GM19397 (cell line): ENCODE measurements at regions not wholly inside any gene's neighbourhood (a gene's known extent, or its start where the extent isn't known, plus 50 kb on each side); places are given as distances from the start of the nearest gene placed in this dataset.
A peak's percentile ranks its signal among the peaks of the same experiment; 100 is the strongest.
"Not testable (repeated sequence)": the region's sequence is repeated elsewhere in the genome, so short reads cannot be mapped to it uniquely, and the experiment has no call there.

Experiments
- ATAC-seq: cut with Tn5 transposase; IDR thresholded peaks from one replicate; pipeline ENCODE4 v1.9.1; 2021; ENCODE audit warnings: mild to moderate bottlenecking, moderate library complexity; ENCODE audit not compliant: unreplicated experiment

- no peak for ATAC-seq
These were observed 184.4 kb downstream of the SHOX2 start for GRCh38 chr3:157921811-157922210.

GRCh38 chr3:157920822-157921700 is 185.2 kb downstream of the SHOX2 start:
- no peak for ATAC-seq

- ATAC-seq: no peak
These were observed 186.8 kb downstream of the SHOX2 start for GRCh38 chr3:157919319-157919887.

GRCh38 chr3:157918402-157918801 is 187.8 kb downstream of the SHOX2 start:
- no peak for ATAC-seq

GRCh38 chr3:157916672-157917071 is 189.5 kb downstream of the SHOX2 start:
- no peak for ATAC-seq

- ATAC-seq: no peak
These were observed 191.3 kb downstream of the SHOX2 start for GRCh38 chr3:157914882-157915281.

- no peak for ATAC-seq
These were observed 192.5 kb downstream of the SHOX2 start for GRCh38 chr3:157913741-157914150.

GRCh38 chr3:157912514-157913451 is 193.4 kb downstream of the SHOX2 start:
- ATAC-seq: no peak

GRCh38 chr3:157906627-157907026 is 199.6 kb downstream of the SHOX2 start:
- ATAC-seq: no peak

- ATAC-seq: no peak
These were observed 200.3 kb downstream of the SHOX2 start for GRCh38 chr3:157905885-157906284.

GRCh38 chr3:157902680-157903079 is 203.5 kb downstream of the SHOX2 start:
- ATAC-seq: not testable (repeated sequence)

- ATAC-seq: no peak
These were observed 218.2 kb downstream of the SHOX2 start for GRCh38 chr3:157888040-157888439.

- ATAC-seq: no peak
These were observed 229.7 kb downstream of the SHOX2 start for GRCh38 chr3:157876556-157876955.

- ATAC-seq: no peak
These were observed 233.3 kb downstream of the SHOX2 start for GRCh38 chr3:157872902-157873301.

GRCh38 chr3:157871838-157872460 is 234.3 kb downstream of the SHOX2 start:
- no peak for ATAC-seq

- ATAC-seq: no peak
These were observed 235.0 kb downstream of the SHOX2 start for GRCh38 chr3:157871248-157871647.

GRCh38 chr3:157868946-157869345 is 237.3 kb downstream of the SHOX2 start:
- no peak for ATAC-seq

- no peak for ATAC-seq
These were observed 238.0 kb downstream of the SHOX2 start for GRCh38 chr3:157868196-157868595.

- peak; percentile 85 for ATAC-seq
These were observed 240.7 kb downstream of the SHOX2 start for GRCh38 chr3:157865352-157866000.

- no peak for ATAC-seq
These were observed 245.0 kb downstream of the SHOX2 start for GRCh38 chr3:157861076-157861765.
